ENCODE measurements at regions not wholly inside any gene's neighbourhood (a gene's known extent, or its start where the extent isn't known, plus 50 kb on each side); places are given as distances from the start of the nearest gene placed in this dataset.

- H3K9me2 ChIP-seq (ENCODE audit: insufficient read depth), result no peaks in the 10 kb centered on the region
- no peak overlapping the region for H3K4me3 ChIP-seq (replicated peaks in 1 of 2; ENCODE audit: low read depth in 1 of 2, low read length in 2 of 2)
- H3K4me1 ChIP-seq (ENCODE audit: control insufficient read depth in 1 of 2, insufficient read depth in 2 of 2, low read length in 2 of 2), result no peaks in the 10 kb centered on the region
- ChIA-PET CTCF (no interaction called here), POLR2A (no interaction called here), RAD21 (ENCODE audit: low non-redundant PET in 1 of 2, low total read pairs in 2 of 2, uncharacterized antibody in 2 of 2, unreplicated experiment in 2 of 2) (no interaction called here)
- no peak overlapping the region for H3K9ac ChIP-seq (ENCODE audit: low read length)
- no peak overlapping the region for H2AFZ ChIP-seq (ENCODE audit: low read depth, low read length, poor library complexity, severe bottlenecking)
- no peak for ATAC-seq
- no peak overlapping the region for H3K4me2 ChIP-seq (ENCODE audit: low read length)
- no peaks in the 10 kb centered on the region for H3K36me3 ChIP-seq (ENCODE audit: control insufficient read depth in 1 of 2, insufficient read depth in 2 of 2, low read length in 2 of 2)
- no peak for TF ChIP-seq CBX3 (IDR thresholded peaks at IDR 0.05; ENCODE audit: low read depth)
- TF ChIP-seq CEBPB (IDR thresholded peaks at IDR 0.05; ENCODE audit: low read depth), result no peak
- no peak for DNase-seq (ENCODE audit: low read depth, low spot score)
- intact Hi-C loops (cut with micrococcal nuclease), result no loop called here
- no TSS peak for BruUV-seq (replicated peaks)
- no peaks in the 10 kb centered on the region for H3K27me3 ChIP-seq (ENCODE audit: insufficient read depth, low read length)
- no peak overlapping the region for H3K27ac ChIP-seq (ENCODE audit: low read depth, low read length)
- H4K20me1 ChIP-seq (ENCODE audit: insufficient read depth), result no peaks in the 10 kb centered on the region
- H3K9me3 ChIP-seq (ENCODE audit: control insufficient read depth in 1 of 2, insufficient read depth in 1 of 2, low read depth in 1 of 2, low read length in 2 of 2), result no peaks in the 10 kb centered on the region
- no peaks in the 10 kb centered on the region for H3K79me2 ChIP-seq (ENCODE audit: insufficient read depth, low read length)
Measured at GRCh38 chr12:13805041-13805440, 176.4 kb downstream of the GRIN2B start.

- TF ChIP-seq ELF1 (IDR thresholded peaks at IDR 0.05; ENCODE audit: borderline replicate concordance, low read depth) (no peak), REST (IDR thresholded peaks at IDR 0.05; ENCODE audit: low read depth) (peak; percentile 48)
- Histone ChIP-seq H3K27me3 (ENCODE audit: insufficient read depth, low read length) (no peaks in the 10 kb centered on the region), H3K9me2 (ENCODE audit: insufficient read depth) (peaks cover 3% of the 10 kb centered on the region; the same call in 1 of the 2 replicates), H2AFZ (ENCODE audit: low read depth, low read length, poor library complexity, severe bottlenecking) (no peak overlapping the region), H3K9me3 (ENCODE audit: control insufficient read depth in 1 of 2, insufficient read depth in 1 of 2, low read depth in 1 of 2, low read length in 2 of 2) (no peaks in the 10 kb centered on the region), H3K9ac (ENCODE audit: low read length) (no peak overlapping the region), H3K4me2 (ENCODE audit: low read length) (no peak overlapping the region), H3K27ac (ENCODE audit: low read depth, low read length) (no peak overlapping the region), H3K4me3 (replicated peaks in 1 of 2; ENCODE audit: low read depth in 1 of 2, low read length in 2 of 2) (no peak overlapping the region), H4K20me1 (ENCODE audit: insufficient read depth) (0 out of 2 replicates have a peak, but pooled peaks cover 3% of the 10 kb centered on the region), H3K4me1 (ENCODE audit: control insufficient read depth in 1 of 2, insufficient read depth in 2 of 2, low read length in 2 of 2) (no peaks in the 10 kb centered on the region), H3K36me3 (ENCODE audit: control insufficient read depth in 1 of 2, insufficient read depth in 2 of 2, low read length in 2 of 2) (no peaks in the 10 kb centered on the region), H3K79me2 (ENCODE audit: insufficient read depth, low read length) (no peaks in the 10 kb centered on the region)
- no peak for ATAC-seq
- BruUV-seq (replicated peaks), result no TSS peak
- ChIA-PET POLR2A (no interaction called here), RAD21 (ENCODE audit: low non-redundant PET in 1 of 2, low total read pairs in 2 of 2, uncharacterized antibody in 2 of 2, unreplicated experiment in 2 of 2) (no interaction called here), CTCF (no interaction called here)
- no peak for DNase-seq (ENCODE audit: low read depth, low spot score)
- intact Hi-C loops (cut with micrococcal nuclease), result no loop called here
Measured at GRCh38 chr12:13801543-13801942, 179.9 kb downstream of the GRIN2B start.

Measured in HCT116 (cell line).